Suppressor macrophage (primary cell): ENCODE measurements at regions not wholly inside any gene's neighbourhood (a gene's known extent, or its start where the extent isn't known, plus 50 kb on each side); places are given as distances from the start of the nearest gene placed in this dataset.
A peak's percentile ranks its signal among the peaks of the same experiment; 100 is the strongest.
"Not testable (repeated sequence)": the region's sequence is repeated elsewhere in the genome, so short reads cannot be mapped to it uniquely, and the experiment has no call there.

Experiments used
- DNase-seq, 4 experiments: peaks; one replicate each; pipeline ENCODE4 v3.0.0-alpha.2; 2020 to 2022

GRCh38 chr2:31813016-31813415, 197.8 kb downstream of the MEMO1 start:
- no peak for DNase-seq

- peak; percentile 66 to 85 (median 78) for DNase-seq
Observed at GRCh38 chr2:31812051-31812798, 198.6 kb downstream of the MEMO1 start.

- DNase-seq, result no peak
Observed at GRCh38 chr2:31811482-31811881, 199.3 kb downstream of the MEMO1 start.

GRCh38 chr2:31810200-31810917, 200.4 kb downstream of the MEMO1 start:
- no peak for DNase-seq

- no peak for DNase-seq
Observed at GRCh38 chr2:31805688-31806087, 205.1 kb downstream of the MEMO1 start.

- not testable (repeated sequence) for DNase-seq
Observed at GRCh38 chr2:31803481-31804153, 207.2 kb downstream of the MEMO1 start.

- DNase-seq, result no peak
Observed at GRCh38 chr2:31802711-31803110, 208.1 kb downstream of the MEMO1 start.

GRCh38 chr2:31799282-31799681, 211.5 kb downstream of the MEMO1 start:
- DNase-seq, result not testable (repeated sequence)

GRCh38 chr2:31788273-31788672, 207.5 kb upstream of the SRD5A2 start:
- DNase-seq, result no peak

GRCh38 chr2:31785876-31786275, 205.1 kb upstream of the SRD5A2 start:
- no peak for DNase-seq

- DNase-seq, result no peak
Observed at GRCh38 chr2:31784868-31785267, 204.1 kb upstream of the SRD5A2 start.

GRCh38 chr2:31783446-31784091, 202.8 kb upstream of the SRD5A2 start:
- not testable (repeated sequence) for DNase-seq

- no peak for DNase-seq
Observed at GRCh38 chr2:31778153-31778552, 197.4 kb upstream of the SRD5A2 start.

GRCh38 chr2:31770741-31771140, 190.0 kb upstream of the SRD5A2 start:
- no peak for DNase-seq

- no peak for DNase-seq
Observed at GRCh38 chr2:31765078-31765945, 184.6 kb upstream of the SRD5A2 start.

- DNase-seq, result no peak
Observed at GRCh38 chr2:31764169-31764568, 183.4 kb upstream of the SRD5A2 start.

- no peak for DNase-seq
Observed at GRCh38 chr2:31762085-31762484, 181.3 kb upstream of the SRD5A2 start.

- not testable (repeated sequence) for DNase-seq
Observed at GRCh38 chr2:31757351-31757750, 176.6 kb upstream of the SRD5A2 start.

GRCh38 chr2:31748746-31749145, 168.0 kb upstream of the SRD5A2 start:
- DNase-seq, result not testable (repeated sequence)

GRCh38 chr2:31748041-31748440, 167.3 kb upstream of the SRD5A2 start:
- no peak for DNase-seq

GRCh38 chr2:31739161-31739560, 158.4 kb upstream of the SRD5A2 start:
- DNase-seq, result no peak
